ENCODE measurements at regions not wholly inside any gene's neighbourhood (a gene's known extent, or its start where the extent isn't known, plus 50 kb on each side); places are given as distances from the start of the nearest gene placed in this dataset.

- intact Hi-C loops (cut with micrococcal nuclease) = no loop called here
- ChIA-PET POLR2A (no interaction called here), CTCF (no interaction called here)
- TF ChIP-seq, protein P1, sequence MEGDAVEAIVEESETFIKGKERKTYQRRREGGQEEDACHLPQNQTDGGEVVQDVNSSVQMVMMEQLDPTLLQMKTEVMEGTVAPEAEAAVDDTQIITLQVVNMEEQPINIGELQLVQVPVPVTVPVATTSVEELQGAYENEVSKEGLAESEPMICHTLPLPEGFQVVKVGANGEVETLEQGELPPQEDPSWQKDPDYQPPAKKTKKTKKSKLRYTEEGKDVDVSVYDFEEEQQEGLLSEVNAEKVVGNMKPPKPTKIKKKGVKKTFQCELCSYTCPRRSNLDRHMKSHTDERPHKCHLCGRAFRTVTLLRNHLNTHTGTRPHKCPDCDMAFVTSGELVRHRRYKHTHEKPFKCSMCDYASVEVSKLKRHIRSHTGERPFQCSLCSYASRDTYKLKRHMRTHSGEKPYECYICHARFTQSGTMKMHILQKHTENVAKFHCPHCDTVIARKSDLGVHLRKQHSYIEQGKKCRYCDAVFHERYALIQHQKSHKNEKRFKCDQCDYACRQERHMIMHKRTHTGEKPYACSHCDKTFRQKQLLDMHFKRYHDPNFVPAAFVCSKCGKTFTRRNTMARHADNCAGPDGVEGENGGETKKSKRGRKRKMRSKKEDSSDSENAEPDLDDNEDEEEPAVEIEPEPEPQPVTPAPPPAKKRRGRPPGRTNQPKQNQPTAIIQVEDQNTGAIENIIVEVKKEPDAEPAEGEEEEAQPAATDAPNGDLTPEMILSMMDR (IDR thresholded peaks at IDR 0.05) = no peak
- DNase-seq (no peak), ATAC-seq (no peak)
- no peak overlapping the region for H3K4me3 Mint-ChIP-seq
- no peaks in the 10 kb centered on the region for H3K4me1 Mint-ChIP-seq (ENCODE audit: low read depth)
- no peak overlapping the region for H3K27ac Mint-ChIP-seq
- peaks cover 14% of the 10 kb centered on the region for H3K9me3 Mint-ChIP-seq
- H3K27me3 Mint-ChIP-seq = no peaks in the 10 kb centered on the region
- no peaks in the 10 kb centered on the region for H3K36me3 Mint-ChIP-seq (ENCODE audit: low read depth)
Measured at GRCh38 chr11:42065199-42065598, 605.7 kb upstream of the LRRC4C start.

DNA sequence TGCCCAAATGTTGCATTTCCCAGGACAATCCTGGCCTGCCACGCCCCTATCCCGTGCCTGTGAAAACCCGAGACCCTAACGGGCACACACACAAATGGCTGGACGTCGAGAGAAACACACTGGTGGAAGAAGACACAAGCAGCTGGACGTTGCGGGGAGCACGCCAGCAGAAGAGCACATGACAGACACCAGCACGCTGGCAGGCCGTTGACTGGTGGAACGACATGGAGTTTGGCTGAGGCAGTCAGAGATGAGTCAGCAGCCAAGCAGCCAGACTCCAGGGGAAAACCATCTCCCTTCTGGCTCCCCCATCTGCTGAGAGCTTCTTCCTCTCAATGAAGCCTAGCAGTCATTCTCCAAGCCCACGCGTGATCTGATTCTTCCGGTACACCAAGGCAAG, 606.7 kb upstream of the LRRC4C start:
- intact Hi-C loops (cut with micrococcal nuclease) = no loop called here
- no peak for ATAC-seq
- POLR2A ChIA-PET = no interaction called here
- Mint-ChIP-seq H3K9me3 (peaks cover 13% of the 10 kb centered on the region), H3K27ac (no peak overlapping the region), H3K4me1 (ENCODE audit: low read depth) (no peaks in the 10 kb centered on the region), H3K36me3 (ENCODE audit: low read depth) (no peaks in the 10 kb centered on the region), H3K27me3 (no peaks in the 10 kb centered on the region), H3K4me3 (no peak overlapping the region)
- CTCF ChIA-PET = no interaction called here
- TF ChIP-seq, protein P1 (IDR thresholded peaks at IDR 0.05) = no peak
- DNase-seq = no peak

GRCh38 chr11:42074306-42074705, 614.9 kb upstream of the LRRC4C start:
- no peaks in the 10 kb centered on the region for H3K27me3 Mint-ChIP-seq

DNA sequence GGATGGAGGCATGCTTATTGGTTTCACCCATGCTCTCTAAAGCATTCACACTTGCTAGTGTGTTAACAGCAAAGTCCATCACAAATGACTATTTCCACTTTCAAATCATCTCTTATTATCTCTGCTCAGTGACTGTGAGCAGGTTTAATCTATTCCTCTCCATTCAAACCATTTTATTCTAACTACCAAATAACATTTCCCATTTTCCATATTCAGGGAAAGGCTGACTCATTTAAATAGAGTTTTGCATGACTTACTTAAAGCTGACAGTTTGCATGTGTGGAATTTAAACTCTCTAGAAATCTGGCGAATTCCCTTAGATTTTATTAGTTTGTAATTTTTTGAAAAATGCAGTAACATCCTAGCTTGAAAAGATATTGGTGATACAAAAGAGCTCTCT, 615.7 kb upstream of the LRRC4C start:
- Mint-ChIP-seq H3K9me3 (peaks cover 12% of the 10 kb centered on the region), H3K27me3 (no peaks in the 10 kb centered on the region), H3K4me1 (ENCODE audit: low read depth) (no peaks in the 10 kb centered on the region), H3K27ac (no peak overlapping the region), H3K4me3 (no peak overlapping the region), H3K36me3 (ENCODE audit: low read depth) (no peaks in the 10 kb centered on the region)
- DNase-seq = no peak
- ChIA-PET POLR2A (no interaction called here), CTCF (interaction anchor here (1.0 kb wide), 1 partner anchor 11 kb away, joined by 4 read pairs; no protein-coding TSS in a partner anchor)
- ATAC-seq = no peak
- TF ChIP-seq, protein P1 (IDR thresholded peaks at IDR 0.05) = no peak
- intact Hi-C loops (cut with micrococcal nuclease) = no loop called here

More at GRCh38 chr11:42074306-42074705, 614.9 kb upstream of the LRRC4C start:
- ChIA-PET POLR2A (no interaction called here), CTCF (no interaction called here)
- Mint-ChIP-seq H3K27ac (no peak overlapping the region), H3K9me3 (peaks cover 16% of the 10 kb centered on the region), H3K4me3 (no peak overlapping the region), H3K4me1 (ENCODE audit: low read depth) (no peaks in the 10 kb centered on the region), H3K36me3 (ENCODE audit: low read depth) (no peaks in the 10 kb centered on the region)
- DNase-seq = no peak
- TF ChIP-seq, protein P1 (IDR thresholded peaks at IDR 0.05) = no peak
- ATAC-seq = no peak
- intact Hi-C loops (cut with micrococcal nuclease) = no loop called here

DNA sequence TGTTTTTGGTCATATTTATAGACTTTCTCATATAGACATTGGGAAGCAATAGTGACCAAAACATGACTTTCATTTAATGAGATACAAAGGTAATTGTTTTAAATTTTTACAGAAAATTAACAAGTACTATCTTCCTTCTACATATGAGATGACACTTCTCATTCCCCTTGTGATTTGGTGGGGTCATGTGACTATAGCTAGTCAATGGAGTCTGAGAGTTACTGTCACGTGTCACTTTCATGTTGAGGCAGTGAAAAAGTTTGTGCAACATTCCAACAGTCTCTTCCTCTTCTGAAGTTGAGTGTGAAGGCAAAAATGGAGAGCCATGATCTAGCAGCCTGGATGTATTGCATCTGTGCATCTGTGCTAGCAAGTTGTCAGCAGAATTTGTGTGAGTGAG, 618.3 kb upstream of the LRRC4C start:
- Mint-ChIP-seq H3K27ac (no peak overlapping the region), H3K4me3 (no peak overlapping the region), H3K36me3 (ENCODE audit: low read depth) (no peaks in the 10 kb centered on the region), H3K9me3 (peaks cover 11% of the 10 kb centered on the region), H3K27me3 (no peaks in the 10 kb centered on the region), H3K4me1 (ENCODE audit: low read depth) (no peaks in the 10 kb centered on the region)
- ATAC-seq (no peak), DNase-seq (no peak)
- TF ChIP-seq, protein P1 (IDR thresholded peaks at IDR 0.05) = no peak
- ChIA-PET CTCF (no interaction called here), POLR2A (no interaction called here)
- intact Hi-C loops (cut with micrococcal nuclease) = no loop called here

Measured in activated CD8-positive, alpha-beta T cell treated with anti-CD3 and anti-CD28 coated beads for 36 hours (primary cell).